AG04450 (cell line): ENCODE measurements at regions not wholly inside any gene's neighbourhood (a gene's known extent, or its start where the extent isn't known, plus 50 kb on each side); places are given as distances from the start of the nearest gene placed in this dataset.

ENCODE experiments used
- CTCF ChIA-PET: fragments of 300-600, 350-600 bp; formaldehyde crosslinking; extraction: SDS; loops from one replicate; lab custom pipeline; 2022; ENCODE audit warnings: antibody characterized with exemption, inconsistent platforms; lab: Charles Lee
- POLR2A ChIA-PET: fragments of 350-600 bp; formaldehyde crosslinking; extraction: SDS; loops from one replicate; lab custom pipeline; 2021; ENCODE audit warnings: antibody characterized with exemption, inconsistent platforms; lab: Yijun Ruan, JAX
- DNase-seq: peaks from one replicate; pipeline ENCODE4 v3.0.0-alpha.2; 2011; ENCODE audit warnings: low read depth, low spot score
- H3K27ac ChIP-seq: one replicate; pipeline ENCODE4 v1.5.1; 2012; ENCODE audit warnings: low read depth, low read length, control low read depth
- H3K27me3 ChIP-seq: one replicate; pipeline ENCODE4 v1.6.0; 2012; ENCODE audit warnings: low read length; ENCODE audit not compliant: control insufficient read depth, insufficient read depth
- H3K4me3 ChIP-seq: 2 replicates; pipeline ENCODE4 v1.5.1; 2011; ENCODE audit warnings: mild to moderate bottlenecking, low read depth, low read length, control low read depth
- H3K9me3 ChIP-seq: 2 replicates; pipeline ENCODE4 v1.5.1; 2012; ENCODE audit warnings: low read length; ENCODE audit not compliant: control insufficient read depth, insufficient read depth
- CTCF ChIP-seq: IDR thresholded peaks from 2 replicates; pipeline ENCODE4 v1.5.1; 2011; ENCODE audit warnings: low read depth, low read length, control low read depth, inconsistent platforms

DNA sequence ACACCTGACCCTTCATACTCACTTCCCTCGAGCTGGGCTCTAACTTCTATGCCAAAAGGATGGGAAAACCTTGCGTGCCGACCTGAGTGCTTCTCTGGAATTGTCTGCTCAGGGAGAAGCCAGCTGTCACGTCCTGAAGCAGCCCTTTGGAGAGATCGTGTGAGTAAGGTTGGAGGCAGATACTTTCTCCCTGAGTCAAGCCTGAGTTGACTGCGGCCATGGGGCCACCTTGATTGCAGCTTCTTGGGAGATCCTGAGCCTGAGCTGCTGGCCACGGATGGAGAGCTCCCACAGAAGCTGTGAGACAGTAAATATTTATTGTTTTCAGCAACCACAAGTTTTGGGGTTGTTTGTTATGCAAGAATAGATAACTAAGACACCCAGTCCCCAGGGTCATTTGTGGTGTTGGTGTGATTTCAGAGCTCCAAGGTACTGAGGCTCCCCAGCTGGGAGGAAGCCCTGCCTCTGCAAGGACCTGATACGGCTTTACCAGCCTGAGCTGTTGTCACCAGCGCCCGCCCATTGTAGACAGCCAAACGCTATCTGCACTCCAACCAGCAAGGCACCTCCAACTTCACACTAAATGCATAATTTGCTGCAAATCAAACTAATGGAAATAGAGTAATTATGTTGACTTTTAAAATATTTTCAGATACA is 531.6 kb downstream of the PTPRU start:
- no peak overlapping the region for H3K27ac ChIP-seq

GRCh38 chr1:29767088-29767685 is 530.9 kb downstream of the PTPRU start:
- Histone ChIP-seq H3K4me3 (no peak overlapping the region), H3K9me3 (no peaks in the 10 kb centered on the region; the same call in 1 of the 2 replicates), H3K27ac (no peak overlapping the region), H3K27me3 (peaks cover 2% of the 10 kb centered on the region)
- no peak for DNase-seq
- TF ChIP-seq CTCF, result no peak
- ChIA-PET POLR2A (no interaction called here), CTCF (no interaction called here)

More for the DNA sequence above, 531.6 kb downstream of the PTPRU start:
- POLR2A ChIA-PET, result no interaction called here
- TF ChIP-seq CTCF, result no peak
- CTCF ChIA-PET, result no interaction called here
- Histone ChIP-seq H3K4me3 (no peak overlapping the region), H3K27me3 (peaks cover 2% of the 10 kb centered on the region), H3K9me3 (no peaks in the 10 kb centered on the region; the same call in 1 of the 2 replicates)
- DNase-seq, result no peak

- H3K9me3 ChIP-seq, result no peaks in the 10 kb centered on the region; the same call in 1 of the 2 replicates
- no peak overlapping the region for H3K27ac ChIP-seq
- TF ChIP-seq CTCF, result no peak
- peaks cover 2% of the 10 kb centered on the region for H3K27me3 ChIP-seq
- CTCF ChIA-PET, result no interaction called here
- POLR2A ChIA-PET, result no interaction called here
- H3K4me3 ChIP-seq, result no peak overlapping the region
- DNase-seq, result no peak
These were observed 526.3 kb downstream of the PTPRU start for GRCh38 chr1:29762635-29763034.

GRCh38 chr1:29761159-29761928 is 525.0 kb downstream of the PTPRU start:
- Histone ChIP-seq H3K9me3 (no peaks in the 10 kb centered on the region), H3K27me3 (peaks cover 4% of the 10 kb centered on the region), H3K27ac (no peak overlapping the region), H3K4me3 (no peak overlapping the region)
- ChIA-PET POLR2A (no interaction called here), CTCF (no interaction called here)
- TF ChIP-seq CTCF, result no peak
- no peak for DNase-seq
